ENCODE measurements at regions not wholly inside any gene's neighbourhood (a gene's known extent, or its start where the extent isn't known, plus 50 kb on each side); places are given as distances from the start of the nearest gene placed in this dataset.

- TF ChIP-seq POLR2A (IDR thresholded peaks at IDR 0.05) = no peak
- no peak for TF ChIP-seq CTCF (IDR thresholded peaks at IDR 0.05)
These were observed 202.8 kb upstream of the SMIM31 start for GRCh38 chr4:164550989-164551712.
